MM.1S (cell line): ENCODE measurements at regions not wholly inside any gene's neighbourhood (a gene's known extent, or its start where the extent isn't known, plus 50 kb on each side); places are given as distances from the start of the nearest gene placed in this dataset.

ENCODE experiments used
- EZH2 ChIP-seq: fragments of 300-600 bp; sonication (generic); optimal IDR thresholded peaks from 2 replicates; pipeline ENCODE3; 2017; ENCODE audit warnings: low read depth, mild to moderate bottlenecking, antibody characterized with exemption, low read length, mixed read lengths
- EZH2phosphoT487 ChIP-seq: fragments of 300-600 bp; sonication (generic); IDR thresholded peaks from 2 replicates; pipeline ENCODE4 v1.6.1; 2018; ENCODE audit warnings: antibody characterized with exemption, low read length
- TF ChIP-seq, protein P1 (sequence below): fragments of 300-600 bp; sonication (generic); IDR thresholded peaks from 2 replicates; pipeline ENCODE4 v1.5.1; 2016; ENCODE audit warnings: antibody characterized with exemption, low read length, mixed read lengths

DNA sequence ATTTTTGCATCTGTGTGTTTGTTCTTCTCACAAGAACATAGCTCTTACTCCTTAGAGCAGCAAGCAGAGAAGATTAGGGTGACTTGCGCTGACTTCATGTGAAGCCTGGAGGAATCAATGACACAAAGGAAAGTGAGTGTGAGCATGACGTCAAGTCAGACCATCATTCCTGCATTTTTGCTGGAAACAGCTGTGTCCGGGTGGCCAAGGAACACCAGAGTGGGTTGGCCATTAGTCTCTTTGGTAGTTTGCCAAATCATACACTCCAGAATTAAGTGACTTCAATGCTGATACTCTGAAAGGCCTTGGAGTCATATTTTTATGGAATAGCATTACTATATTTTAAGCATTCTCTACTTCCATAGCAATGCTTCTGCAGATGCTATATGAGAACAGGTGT lies 597.2 kb downstream of the DCDC2C start:
- TF ChIP-seq, protein P1, sequence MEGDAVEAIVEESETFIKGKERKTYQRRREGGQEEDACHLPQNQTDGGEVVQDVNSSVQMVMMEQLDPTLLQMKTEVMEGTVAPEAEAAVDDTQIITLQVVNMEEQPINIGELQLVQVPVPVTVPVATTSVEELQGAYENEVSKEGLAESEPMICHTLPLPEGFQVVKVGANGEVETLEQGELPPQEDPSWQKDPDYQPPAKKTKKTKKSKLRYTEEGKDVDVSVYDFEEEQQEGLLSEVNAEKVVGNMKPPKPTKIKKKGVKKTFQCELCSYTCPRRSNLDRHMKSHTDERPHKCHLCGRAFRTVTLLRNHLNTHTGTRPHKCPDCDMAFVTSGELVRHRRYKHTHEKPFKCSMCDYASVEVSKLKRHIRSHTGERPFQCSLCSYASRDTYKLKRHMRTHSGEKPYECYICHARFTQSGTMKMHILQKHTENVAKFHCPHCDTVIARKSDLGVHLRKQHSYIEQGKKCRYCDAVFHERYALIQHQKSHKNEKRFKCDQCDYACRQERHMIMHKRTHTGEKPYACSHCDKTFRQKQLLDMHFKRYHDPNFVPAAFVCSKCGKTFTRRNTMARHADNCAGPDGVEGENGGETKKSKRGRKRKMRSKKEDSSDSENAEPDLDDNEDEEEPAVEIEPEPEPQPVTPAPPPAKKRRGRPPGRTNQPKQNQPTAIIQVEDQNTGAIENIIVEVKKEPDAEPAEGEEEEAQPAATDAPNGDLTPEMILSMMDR = no peak
- TF ChIP-seq EZH2phosphoT487 (no peak), EZH2 (no peak)
